ENCODE measurements at regions not wholly inside any gene's neighbourhood (a gene's known extent, or its start where the extent isn't known, plus 50 kb on each side); places are given as distances from the start of the nearest gene placed in this dataset.
"Not testable (repeated sequence)": the region's sequence is repeated elsewhere in the genome, so short reads cannot be mapped to it uniquely, and the experiment has no call there.

GRCh38 chrY:7806592-7807515 is 895.3 kb upstream of the AMELY start:
- DNase-seq (ENCODE audit: low spot score): peak; percentile 5

- no peak for DNase-seq (ENCODE audit: low spot score)
Measured at GRCh38 chrY:7805624-7806023, 894.1 kb upstream of the AMELY start.

- DNase-seq (ENCODE audit: low spot score): no peak
Measured at GRCh38 chrY:7803737-7804136, 892.2 kb upstream of the AMELY start.

- no peak for DNase-seq (ENCODE audit: low spot score)
Measured at GRCh38 chrY:7796128-7796527, 884.6 kb upstream of the AMELY start.

- peak; percentile 29 for DNase-seq (ENCODE audit: low spot score)
Measured at GRCh38 chrY:7794441-7794840, 882.9 kb upstream of the AMELY start.

- DNase-seq (ENCODE audit: low spot score): no peak
Measured at GRCh38 chrY:7793989-7794388, 882.4 kb upstream of the AMELY start.

- no peak for DNase-seq (ENCODE audit: low spot score)
Measured at GRCh38 chrY:7792431-7792830, 880.9 kb upstream of the AMELY start.

GRCh38 chrY:7781501-7781900 is 869.9 kb upstream of the AMELY start:
- no peak for DNase-seq (ENCODE audit: low spot score)

- not testable (repeated sequence) for DNase-seq (ENCODE audit: low spot score)
Measured at GRCh38 chrY:7775436-7775835, 863.9 kb upstream of the AMELY start.

GRCh38 chrY:7771771-7772170 is 860.2 kb upstream of the AMELY start:
- no peak for DNase-seq (ENCODE audit: low spot score)

GRCh38 chrY:7769790-7770375 is 858.3 kb upstream of the AMELY start:
- no peak for DNase-seq (ENCODE audit: low spot score)

- DNase-seq (ENCODE audit: low spot score): no peak
Measured at GRCh38 chrY:7768901-7769300, 857.3 kb upstream of the AMELY start.

GRCh38 chrY:7753711-7754110 is 842.2 kb upstream of the AMELY start:
- no peak for DNase-seq (ENCODE audit: low spot score)

GRCh38 chrY:7746781-7747180 is 835.2 kb upstream of the AMELY start:
- no peak for DNase-seq (ENCODE audit: low spot score)

- DNase-seq (ENCODE audit: low spot score): no peak
Measured at GRCh38 chrY:7745581-7745901, 834.0 kb upstream of the AMELY start.

- peak; percentile 26 for DNase-seq (ENCODE audit: low spot score)
Measured at GRCh38 chrY:7744691-7745580, 833.4 kb upstream of the AMELY start.

- no peak for DNase-seq (ENCODE audit: low spot score)
Measured at GRCh38 chrY:7736847-7737365, 825.4 kb upstream of the AMELY start.

GRCh38 chrY:7731651-7732050 is 820.1 kb upstream of the AMELY start:
- no peak for DNase-seq (ENCODE audit: low spot score)

- no peak for DNase-seq (ENCODE audit: low spot score)
Measured at GRCh38 chrY:7730664-7731063, 819.1 kb upstream of the AMELY start.

- DNase-seq (ENCODE audit: low spot score): no peak
Measured at GRCh38 chrY:7730071-7730470, 818.5 kb upstream of the AMELY start.

- DNase-seq (ENCODE audit: low spot score): peak; percentile 5
Measured at GRCh38 chrY:7729318-7730011, 817.9 kb upstream of the AMELY start.

GRCh38 chrY:7728935-7729317 is 817.4 kb upstream of the AMELY start:
- no peak for DNase-seq (ENCODE audit: low spot score)

Data from GM03348 (cell line).